ENCODE measurements at regions not wholly inside any gene's neighbourhood (a gene's known extent, or its start where the extent isn't known, plus 50 kb on each side); places are given as distances from the start of the nearest gene placed in this dataset.
A peak's percentile ranks its signal among the peaks of the same experiment; 100 is the strongest.

- Histone ChIP-seq H3K4me3 (ENCODE audit: low read depth, low read length) (no peak overlapping the region), H3K27me3 (ENCODE audit: control insufficient read depth, insufficient read depth, low read length) (no peaks in the 10 kb centered on the region), H3K36me3 (ENCODE audit: control insufficient read depth, insufficient read depth, low read length) (no peaks in the 10 kb centered on the region)
- FAIRE-seq: peak; percentile 47
- peak; percentile 76 for DNase-seq (ENCODE audit: low read depth)
- TF ChIP-seq CTCF (IDR thresholded peaks at IDR 0.05; ENCODE audit: insufficient read depth, low read length, severe bottlenecking): no peak
Measured at GRCh38 chr2:150286730-150287362, 200.6 kb downstream of the RND3 start.

- no peak for TF ChIP-seq CTCF (IDR thresholded peaks at IDR 0.05; ENCODE audit: insufficient read depth, low read length, severe bottlenecking)
- no peak for FAIRE-seq
- no peak overlapping the region for H3K4me3 ChIP-seq (ENCODE audit: low read depth, low read length)
- H3K36me3 ChIP-seq (ENCODE audit: control insufficient read depth, insufficient read depth, low read length): no peaks in the 10 kb centered on the region
- no peaks in the 10 kb centered on the region for H3K27me3 ChIP-seq (ENCODE audit: control insufficient read depth, insufficient read depth, low read length)
- DNase-seq (ENCODE audit: low read depth): no peak
Measured at GRCh38 chr2:150284116-150284515, 203.4 kb downstream of the RND3 start.

- Histone ChIP-seq H3K4me3 (ENCODE audit: low read depth, low read length) (no peak overlapping the region), H3K27me3 (ENCODE audit: control insufficient read depth, insufficient read depth, low read length) (no peaks in the 10 kb centered on the region), H3K36me3 (ENCODE audit: control insufficient read depth, insufficient read depth, low read length) (no peaks in the 10 kb centered on the region)
- no peak for TF ChIP-seq CTCF (IDR thresholded peaks at IDR 0.05; ENCODE audit: insufficient read depth, low read length, severe bottlenecking)
- no peak for DNase-seq (ENCODE audit: low read depth)
- no peak for FAIRE-seq
Measured at GRCh38 chr2:150282771-150283371, 204.6 kb downstream of the RND3 start.

GRCh38 chr2:150282357-150282756 is 205.1 kb downstream of the RND3 start:
- no peaks in the 10 kb centered on the region for H3K27me3 ChIP-seq (ENCODE audit: control insufficient read depth, insufficient read depth, low read length)
- no peak for TF ChIP-seq CTCF (IDR thresholded peaks at IDR 0.05; ENCODE audit: insufficient read depth, low read length, severe bottlenecking)
- no peak overlapping the region for H3K4me3 ChIP-seq (ENCODE audit: low read depth, low read length)
- DNase-seq (ENCODE audit: low read depth) (no peak), FAIRE-seq (no peak)
- H3K36me3 ChIP-seq (ENCODE audit: control insufficient read depth, insufficient read depth, low read length): no peaks in the 10 kb centered on the region

- Histone ChIP-seq H3K27me3 (ENCODE audit: control insufficient read depth, insufficient read depth, low read length) (no peaks in the 10 kb centered on the region), H3K4me3 (ENCODE audit: low read depth, low read length) (no peak overlapping the region), H3K36me3 (ENCODE audit: control insufficient read depth, insufficient read depth, low read length) (no peaks in the 10 kb centered on the region)
- DNase-seq (ENCODE audit: low read depth) (peak; percentile 89), FAIRE-seq (no peak)
- no peak for TF ChIP-seq CTCF (IDR thresholded peaks at IDR 0.05; ENCODE audit: insufficient read depth, low read length, severe bottlenecking)
Measured at GRCh38 chr2:150280231-150280630, 207.2 kb downstream of the RND3 start.

GRCh38 chr2:150279686-150280085 is 207.8 kb downstream of the RND3 start:
- H3K4me3 ChIP-seq (ENCODE audit: low read depth, low read length): no peak overlapping the region
- H3K27me3 ChIP-seq (ENCODE audit: control insufficient read depth, insufficient read depth, low read length): no peaks in the 10 kb centered on the region
- no peak for TF ChIP-seq CTCF (IDR thresholded peaks at IDR 0.05; ENCODE audit: insufficient read depth, low read length, severe bottlenecking)
- H3K36me3 ChIP-seq (ENCODE audit: control insufficient read depth, insufficient read depth, low read length): no peaks in the 10 kb centered on the region
- DNase-seq (ENCODE audit: low read depth): no peak
- FAIRE-seq: no peak

Data from bronchial epithelial cell (primary cell).